LHCN-M2 (cell line): ENCODE measurements at regions not wholly inside any gene's neighbourhood (a gene's known extent, or its start where the extent isn't known, plus 50 kb on each side); places are given as distances from the start of the nearest gene placed in this dataset.

Source experiments
- DNase-seq: peaks from one replicate; pipeline ENCODE4 v3.0.0-alpha.2; 2012; ENCODE audit warnings: low read depth

DNA sequence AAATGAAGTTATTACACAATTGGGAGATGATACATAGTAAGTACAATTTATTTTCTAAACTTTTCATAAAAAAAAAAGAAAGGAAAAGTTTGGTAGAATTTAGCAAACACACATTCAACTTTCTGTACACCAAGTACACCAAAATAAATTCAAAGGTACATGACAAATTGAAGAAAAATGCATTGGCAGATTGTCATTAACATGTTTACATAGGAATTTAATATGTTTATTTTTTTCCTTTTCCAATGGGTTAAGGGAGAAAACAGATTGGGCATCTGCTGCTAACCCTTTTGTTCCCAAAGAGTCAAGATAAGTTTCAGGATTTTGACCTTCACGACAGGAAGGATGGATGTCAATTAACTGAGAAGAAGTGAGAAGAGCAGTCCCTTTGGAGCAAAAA lies 620.4 kb downstream of the XIRP2 start:
- no peak for DNase-seq

DNA sequence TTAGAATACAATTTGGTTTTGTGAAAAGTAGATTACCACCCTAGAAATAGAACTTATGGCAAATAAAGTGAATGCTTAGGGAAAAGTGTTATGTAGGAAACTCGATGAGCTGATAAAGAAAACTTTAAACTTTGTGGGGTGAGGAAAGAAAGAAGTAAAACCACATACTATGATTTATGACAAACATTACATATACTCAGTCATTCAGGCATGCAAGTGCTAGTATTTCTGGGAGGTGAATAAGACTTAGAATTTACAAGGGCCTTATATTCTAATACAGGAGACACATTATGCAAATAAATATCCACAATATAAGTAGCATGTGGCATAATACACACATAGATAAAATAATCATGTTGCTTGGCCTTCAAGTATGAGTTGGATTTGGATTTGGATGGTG lies 618.1 kb downstream of the XIRP2 start:
- DNase-seq = no peak

DNA sequence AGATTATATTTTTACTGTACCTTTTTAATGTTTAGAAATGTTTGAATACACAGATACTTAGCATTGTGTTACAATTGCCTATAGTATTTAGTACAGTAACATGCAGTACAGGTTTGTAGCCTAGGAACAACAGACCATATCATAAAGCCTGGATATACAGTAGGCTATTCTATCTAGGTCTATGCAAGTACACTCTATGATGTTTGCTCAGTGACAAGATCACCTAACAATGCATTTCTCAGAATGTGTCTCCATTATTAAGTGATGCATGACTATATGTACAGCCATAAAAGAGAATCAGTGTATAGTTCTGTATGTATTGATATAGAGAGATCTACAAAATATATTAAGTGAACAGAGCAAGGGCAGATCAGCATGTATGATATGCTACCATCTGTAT lies 616.4 kb downstream of the XIRP2 start:
- no peak for DNase-seq

DNA sequence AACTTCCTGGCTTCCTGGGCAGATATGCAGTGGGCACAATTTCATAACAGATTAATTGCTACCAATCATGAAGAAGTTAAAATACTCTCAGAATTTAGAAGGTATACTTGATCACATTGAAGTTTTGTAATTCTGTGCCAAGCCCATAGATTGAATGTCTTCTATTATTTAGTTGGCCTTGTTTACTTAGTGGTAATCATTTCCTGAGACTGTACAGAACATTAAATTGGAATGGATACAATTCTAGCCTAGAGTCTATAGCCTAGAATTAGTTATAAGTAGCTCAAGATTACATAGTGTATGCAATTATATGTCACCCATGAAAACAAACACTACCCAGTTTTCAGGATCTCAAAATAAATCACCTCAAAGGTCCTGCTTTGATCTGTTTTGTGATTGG lies 615.8 kb downstream of the XIRP2 start:
- DNase-seq = no peak

DNA sequence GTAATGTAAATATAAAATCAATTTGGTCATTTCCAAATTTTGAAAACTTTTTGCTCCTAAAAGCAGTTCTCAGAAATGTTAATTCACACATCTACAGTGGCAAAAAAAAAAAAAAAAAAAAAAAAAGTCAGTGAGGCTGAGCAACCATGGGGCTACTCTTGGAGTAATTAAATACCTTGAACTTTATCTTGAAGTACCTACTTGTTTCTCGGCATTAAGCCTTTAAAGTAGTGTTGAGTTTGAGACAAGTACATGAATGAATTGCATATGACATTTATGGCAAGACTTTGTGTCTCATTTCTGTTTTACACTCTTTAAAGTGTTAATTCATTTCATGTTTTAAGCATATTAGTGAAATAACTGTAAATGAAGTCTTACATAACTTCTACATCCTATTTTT lies 613.3 kb downstream of the XIRP2 start:
- DNase-seq = no peak

DNA sequence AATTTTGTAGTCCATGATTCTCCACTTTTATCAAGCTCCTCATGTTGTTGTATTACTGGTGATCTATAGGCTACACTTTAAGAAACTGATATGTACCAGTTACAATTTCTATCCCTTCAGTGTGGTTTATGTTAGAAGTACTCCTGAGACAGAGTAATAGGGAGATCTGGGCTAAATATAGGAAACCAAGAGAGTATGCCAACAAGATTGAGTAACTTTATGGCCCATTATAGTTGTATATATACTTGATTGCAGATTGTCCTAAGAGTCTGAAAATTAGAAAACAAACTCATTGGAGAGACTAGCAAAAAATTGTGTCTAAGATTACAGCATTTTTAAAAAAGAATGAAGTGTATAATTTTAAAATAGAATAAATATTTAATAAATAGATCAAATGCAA lies 605.6 kb downstream of the XIRP2 start:
- no peak for DNase-seq

DNA sequence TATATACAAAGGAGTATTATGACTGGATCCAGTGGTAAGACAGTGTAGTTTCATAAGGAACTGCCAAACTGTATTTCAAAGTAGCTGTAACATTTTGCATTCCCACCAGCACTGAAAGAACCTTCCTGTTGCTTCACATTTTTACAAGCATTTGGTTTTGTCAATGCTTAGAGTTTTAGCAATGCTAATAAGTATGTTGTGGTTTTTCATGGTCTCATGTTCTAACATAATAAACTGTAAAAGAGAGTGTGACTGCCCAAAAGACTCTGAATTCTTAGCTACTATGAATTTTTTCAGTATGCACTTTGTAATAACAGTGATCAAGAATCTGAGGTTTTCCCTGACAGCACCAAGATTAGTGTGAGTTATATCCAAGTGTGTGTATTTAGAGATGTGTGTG lies 604.2 kb downstream of the XIRP2 start:
- no peak for DNase-seq

DNA sequence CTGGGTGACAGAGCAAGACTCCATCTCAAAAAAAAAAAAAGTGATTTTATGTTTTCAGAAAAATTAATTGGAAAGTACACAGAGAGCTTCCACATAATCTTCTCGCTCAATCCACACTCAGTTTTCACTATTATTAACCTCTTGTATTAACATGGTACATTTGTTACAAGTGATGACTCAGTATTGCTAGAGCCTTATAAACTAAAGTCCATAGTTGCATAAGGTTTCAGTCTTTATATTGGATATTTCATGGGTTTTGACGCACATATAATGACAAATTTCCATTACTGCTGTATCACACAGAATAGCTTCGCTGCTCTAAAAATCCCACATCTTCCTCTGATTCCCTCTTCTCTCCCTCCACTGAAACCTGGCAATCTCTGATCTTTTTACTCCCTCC lies 603.5 kb downstream of the XIRP2 start:
- DNase-seq = no peak

DNA sequence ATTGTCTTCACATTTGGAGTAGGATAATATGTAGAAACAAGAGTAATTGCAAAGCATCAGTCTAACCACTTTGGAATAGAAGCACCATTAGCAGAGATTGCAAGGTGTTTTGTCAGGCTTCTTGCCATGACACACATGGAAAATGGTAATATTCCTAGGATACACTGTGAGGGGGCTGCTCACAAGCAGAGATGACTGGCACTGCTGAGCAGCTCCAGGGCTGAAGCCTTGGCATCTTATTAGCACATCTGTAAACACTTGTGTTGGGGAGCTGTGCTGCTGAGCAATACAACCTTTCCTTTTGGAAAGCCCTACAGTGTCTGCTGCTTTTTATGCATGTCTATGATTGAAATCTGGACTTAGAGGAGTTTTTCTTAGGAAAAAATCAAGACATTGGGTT lies 602.2 kb downstream of the XIRP2 start:
- no peak for DNase-seq

DNA sequence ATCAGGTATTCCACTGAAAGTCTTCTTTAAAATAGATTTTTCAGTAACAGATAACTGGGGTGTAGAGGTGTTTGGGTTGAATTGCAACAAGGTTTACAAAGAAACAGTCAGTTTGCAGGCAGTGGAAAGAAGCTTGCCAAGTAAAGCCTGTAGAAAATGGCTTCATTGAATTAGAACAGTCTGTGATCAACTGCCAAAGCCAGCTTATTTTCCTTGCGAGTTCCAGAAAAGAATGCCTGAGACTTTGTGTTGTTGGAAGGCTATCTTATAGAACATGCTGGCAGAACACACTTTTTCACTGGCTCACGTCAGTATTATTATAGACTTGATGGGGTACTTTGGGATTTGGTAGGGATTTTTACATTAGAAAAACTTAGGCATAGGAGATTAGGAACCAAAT lies 601.0 kb downstream of the XIRP2 start:
- DNase-seq = no peak

DNA sequence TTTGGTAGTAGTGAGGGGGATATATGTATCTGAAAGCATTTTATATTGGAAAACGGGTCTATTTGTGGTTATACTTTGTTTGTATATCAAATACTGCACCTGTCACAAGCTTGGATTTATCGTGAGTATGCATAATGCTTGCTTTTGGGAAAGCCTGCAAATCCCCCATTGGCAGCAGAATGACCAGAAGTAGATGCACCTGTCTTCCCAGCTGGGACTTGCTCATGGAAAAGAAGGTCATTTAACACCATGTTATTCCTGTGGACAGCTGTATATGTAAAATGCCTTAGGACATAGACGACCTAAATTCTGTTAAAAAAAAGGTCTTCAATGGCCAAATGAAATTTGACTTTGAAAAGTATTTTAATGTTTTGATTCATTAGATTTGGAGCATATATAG lies 599.4 kb downstream of the XIRP2 start:
- no peak for DNase-seq

DNA sequence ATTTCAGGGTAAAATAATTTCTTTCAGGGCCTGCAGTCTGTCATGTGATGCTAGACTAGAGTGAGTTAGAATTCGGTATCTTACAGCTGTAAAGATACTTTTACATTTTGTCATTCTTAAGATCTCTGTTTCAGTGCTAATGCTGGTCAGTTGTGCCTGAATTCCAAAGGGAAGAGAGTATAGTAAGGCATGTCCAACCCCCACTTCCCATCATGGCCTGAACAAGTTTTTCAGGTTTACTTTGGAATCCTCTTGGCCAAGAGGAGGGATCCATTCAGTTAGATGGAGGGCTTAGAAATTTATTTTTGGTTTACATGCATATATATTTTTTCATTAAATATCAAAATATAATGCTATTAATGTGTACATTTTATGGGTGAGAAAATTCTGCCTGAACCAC lies 596.6 kb downstream of the XIRP2 start:
- DNase-seq = no peak

DNA sequence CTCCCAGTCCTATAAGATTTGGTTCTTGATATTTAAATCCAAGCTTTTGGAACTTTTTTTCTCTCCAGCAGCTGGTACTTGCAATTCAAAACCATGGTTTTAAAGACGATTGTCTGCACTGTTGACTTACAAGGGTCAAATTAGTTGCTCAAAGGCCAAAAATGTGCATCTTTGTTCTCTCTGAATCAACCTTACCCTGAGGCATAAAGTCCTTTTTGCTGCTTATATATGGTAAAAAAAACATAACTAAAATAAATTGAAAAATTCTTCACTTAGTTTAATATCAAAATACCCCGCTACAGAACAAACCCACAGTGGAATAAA lies 592.7 kb downstream of the XIRP2 start:
- no peak for DNase-seq

DNA sequence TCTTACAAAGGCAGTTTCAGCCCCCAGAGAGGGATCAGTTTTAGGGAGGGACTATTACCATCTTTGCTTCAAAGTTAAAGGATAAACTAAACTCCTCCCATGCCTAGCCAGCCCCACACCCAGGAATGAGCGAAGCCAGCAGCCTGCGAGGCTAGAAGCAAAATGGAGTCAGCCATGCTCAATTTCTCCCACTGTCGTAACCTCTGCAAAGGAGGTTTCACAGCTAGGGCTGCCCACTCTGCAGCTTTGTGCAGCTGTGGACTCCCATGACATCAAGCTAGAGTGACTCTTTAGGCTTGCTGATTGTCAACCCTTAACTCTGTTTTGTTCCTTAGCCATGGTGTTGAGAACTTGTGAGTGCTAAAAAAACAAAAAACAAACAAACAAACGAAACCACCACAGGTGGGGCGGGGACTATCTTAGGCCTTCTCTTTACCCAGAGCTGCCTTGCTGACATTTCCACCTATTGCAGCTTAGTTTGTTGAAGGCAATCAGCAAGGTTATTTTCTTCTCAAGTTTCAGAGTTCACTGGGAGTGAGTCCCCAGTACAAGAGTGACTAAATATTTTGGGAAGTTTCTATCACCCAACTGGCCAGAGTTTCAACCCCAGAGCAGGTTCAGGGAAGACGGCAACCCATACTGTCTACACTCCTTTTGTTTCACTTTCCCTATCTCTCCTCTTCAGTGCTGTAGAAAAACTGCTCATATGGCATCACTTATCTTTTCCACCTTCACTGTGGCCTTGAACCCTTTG lies 592.1 kb downstream of the XIRP2 start:
- DNase-seq = no peak

DNA sequence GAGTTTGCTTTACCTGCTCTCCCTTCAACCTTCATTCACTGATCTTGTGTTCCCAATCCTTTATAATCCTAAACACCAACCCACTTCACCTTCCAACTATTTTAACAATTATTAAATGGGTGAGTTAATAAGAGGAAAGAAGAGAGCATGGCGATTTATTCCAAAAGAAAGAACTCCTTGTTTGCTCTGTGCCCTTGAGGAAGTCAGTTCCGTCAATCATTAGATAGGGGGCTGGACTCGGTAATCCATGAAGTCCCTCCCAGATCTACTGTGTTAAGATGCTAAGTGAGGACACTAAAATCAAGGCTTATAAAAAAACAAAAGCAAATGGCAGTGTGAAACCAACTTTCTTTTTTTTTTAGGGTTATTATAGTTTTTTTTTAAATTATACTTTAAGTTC lies 589.9 kb downstream of the XIRP2 start:
- DNase-seq = no peak

DNA sequence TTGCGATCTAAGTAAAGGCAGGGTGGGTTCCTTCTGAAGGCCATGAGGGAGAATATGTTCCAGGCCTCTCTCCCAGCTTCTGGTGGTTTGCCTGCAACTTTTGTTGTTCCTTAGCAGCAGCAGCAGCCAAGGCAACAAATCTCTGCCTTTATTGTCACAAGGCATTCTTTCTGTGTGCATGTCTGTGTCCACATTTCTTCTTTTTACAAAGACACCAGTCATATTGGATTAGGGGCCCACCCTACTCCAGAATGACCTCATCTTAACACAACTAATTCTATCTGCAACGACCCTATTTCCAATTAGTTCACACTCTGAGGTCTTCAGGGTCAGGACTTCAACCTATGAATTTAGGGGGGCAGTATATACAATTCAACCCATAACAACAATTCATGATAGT lies 587.5 kb downstream of the XIRP2 start:
- DNase-seq = no peak

DNA sequence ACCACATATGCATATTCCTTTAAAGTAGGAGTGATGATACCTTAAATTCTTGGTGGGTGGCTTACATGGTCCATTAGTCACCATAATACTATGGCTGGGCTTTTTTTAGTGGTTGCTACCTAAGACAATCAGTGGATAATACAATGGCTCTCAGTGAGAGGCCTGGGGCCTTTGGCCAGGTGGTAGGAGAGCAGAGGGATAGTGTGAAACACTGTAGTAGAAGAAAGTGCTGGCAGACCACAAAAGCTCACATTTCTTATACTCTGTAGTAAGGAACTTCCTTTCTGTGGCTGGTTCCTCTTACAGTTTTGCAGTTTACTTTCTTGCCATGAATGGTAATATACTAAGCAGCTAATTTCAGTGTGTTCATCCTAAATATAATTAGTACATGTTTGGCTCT lies 583.5 kb downstream of the XIRP2 start:
- DNase-seq = no peak

DNA sequence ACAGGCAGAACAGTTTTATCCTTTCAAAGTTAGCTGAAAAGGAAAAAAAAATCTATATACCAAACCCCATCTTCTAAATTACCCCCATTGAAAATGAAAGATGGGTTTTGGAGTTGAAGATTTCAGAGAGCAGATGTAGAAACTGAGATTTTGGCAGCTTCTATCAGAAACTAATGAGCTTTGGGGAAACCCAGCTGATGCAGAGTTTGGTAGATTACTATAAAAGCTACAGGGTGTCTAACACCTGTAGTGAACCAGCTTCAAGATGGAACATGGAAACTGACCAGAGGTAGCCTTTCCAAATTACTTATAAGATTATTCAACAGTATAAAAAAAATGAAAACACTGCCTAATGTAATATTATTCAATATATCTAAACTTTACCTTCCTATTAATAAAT lies 583.1 kb downstream of the XIRP2 start:
- DNase-seq = no peak

DNA sequence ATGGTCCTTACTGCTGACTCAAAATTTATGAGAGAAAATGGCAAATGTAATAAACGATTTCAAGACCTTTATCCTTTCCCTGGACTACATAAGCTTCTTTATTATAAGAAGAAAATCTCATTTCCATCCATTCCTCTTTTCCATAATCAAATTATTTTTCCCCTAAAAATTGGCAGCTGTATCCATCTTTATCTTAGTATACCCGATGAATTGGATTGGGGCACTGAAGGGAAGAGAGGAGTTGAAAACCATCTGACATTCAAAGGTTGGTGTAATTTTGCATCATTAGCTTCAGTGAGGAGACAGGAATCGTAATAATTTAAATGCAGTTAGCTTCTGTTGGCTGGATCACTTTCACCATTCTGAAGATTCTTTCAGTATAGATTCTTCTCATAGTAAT lies 574.1 kb downstream of the XIRP2 start:
- no peak for DNase-seq

DNA sequence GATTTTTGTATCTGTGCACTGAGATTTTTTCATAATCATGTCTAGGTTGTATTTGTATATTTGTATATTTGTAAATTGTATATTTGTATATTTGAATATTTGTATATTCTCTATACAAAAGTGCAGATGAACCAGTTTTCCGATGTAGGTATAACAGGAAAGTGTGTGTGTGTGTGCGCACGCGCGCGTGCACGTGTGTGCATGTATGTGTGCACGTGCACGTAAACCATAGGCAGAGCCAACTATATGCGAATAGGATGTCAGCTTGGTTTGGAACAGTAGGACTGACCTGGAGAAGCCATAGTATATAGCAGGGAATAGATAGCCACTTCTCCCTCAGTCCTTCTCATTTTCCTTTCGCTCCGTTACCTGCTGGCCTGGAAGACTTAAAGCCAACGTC lies 565.8 kb downstream of the XIRP2 start:
- no peak for DNase-seq

DNA sequence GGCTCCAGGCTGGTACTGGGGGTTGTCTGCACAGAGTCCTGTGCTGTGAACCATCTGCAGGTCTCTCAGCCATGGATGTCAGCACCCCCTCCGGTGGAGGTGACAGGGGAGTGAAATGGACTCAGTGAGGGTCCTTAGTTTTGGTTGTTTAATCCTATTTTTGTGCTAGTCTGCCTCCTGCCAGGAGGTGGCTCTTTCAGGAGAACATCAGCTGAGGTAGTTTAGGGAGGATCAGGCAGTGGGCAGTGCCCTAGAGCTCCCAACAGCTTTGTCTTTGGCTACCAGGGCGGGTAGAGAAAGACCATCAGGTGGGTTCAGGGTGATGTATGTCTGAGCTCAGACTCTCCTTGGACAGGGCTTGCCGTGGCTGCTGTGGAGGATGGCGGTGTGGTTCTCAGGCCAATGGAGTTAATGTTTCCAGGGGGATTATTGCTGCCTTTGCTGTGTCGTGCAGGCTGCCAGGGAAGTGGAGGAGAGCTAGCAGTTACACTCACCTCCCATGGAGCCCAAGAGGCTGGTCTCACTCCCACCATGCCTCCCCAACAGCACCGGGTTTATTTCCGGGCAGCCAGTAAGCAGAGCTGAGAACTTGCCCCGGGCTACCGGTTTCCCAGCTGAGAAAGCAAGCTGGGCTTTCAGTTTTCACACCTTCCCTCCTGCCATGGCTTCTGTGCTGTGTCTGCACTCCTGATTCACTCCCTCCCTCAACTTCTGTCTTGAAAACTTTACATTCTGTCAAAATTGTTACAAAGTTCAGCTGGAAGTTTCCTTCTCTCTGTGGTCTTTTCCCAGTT lies 563.4 kb downstream of the XIRP2 start:
- no peak for DNase-seq

DNA sequence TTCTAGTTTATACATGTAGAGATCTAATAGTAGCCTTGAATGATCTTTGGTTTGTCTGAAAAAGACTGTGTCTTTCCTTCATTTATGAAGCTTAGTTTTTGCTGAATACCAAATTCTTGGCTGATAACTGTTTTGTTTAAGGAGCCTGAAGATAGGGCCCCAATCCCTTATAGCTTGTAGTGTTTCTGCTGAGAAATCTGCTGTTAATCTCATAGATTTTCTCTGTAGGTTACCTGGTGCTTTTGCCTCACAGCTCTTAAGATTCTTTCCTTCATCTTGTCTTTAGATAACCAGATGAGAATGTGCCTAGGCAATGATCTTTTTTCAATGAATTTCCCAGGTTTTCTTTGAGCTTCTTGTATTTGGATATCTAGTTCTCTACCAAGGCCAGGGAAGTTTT lies 562.1 kb downstream of the XIRP2 start:
- DNase-seq = no peak

DNA sequence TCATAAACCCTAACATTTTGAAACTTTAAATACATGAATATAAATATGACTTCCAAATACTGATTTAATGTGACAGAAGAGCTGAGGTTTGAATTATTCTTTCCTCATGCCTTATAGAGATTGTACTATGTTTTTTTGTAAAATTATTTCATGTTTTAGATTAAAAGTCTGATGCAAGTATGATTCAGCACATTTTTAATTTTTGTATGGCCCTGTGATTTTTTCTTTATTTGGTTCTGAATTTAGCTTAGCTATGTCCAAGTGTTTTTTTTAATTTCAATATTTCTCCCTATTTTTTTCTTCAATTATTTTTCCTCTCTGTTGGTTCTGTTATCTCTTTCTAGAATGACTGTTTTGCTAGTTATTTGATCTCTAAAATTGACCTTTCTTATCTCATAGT lies 552.1 kb downstream of the XIRP2 start:
- DNase-seq = no peak

DNA sequence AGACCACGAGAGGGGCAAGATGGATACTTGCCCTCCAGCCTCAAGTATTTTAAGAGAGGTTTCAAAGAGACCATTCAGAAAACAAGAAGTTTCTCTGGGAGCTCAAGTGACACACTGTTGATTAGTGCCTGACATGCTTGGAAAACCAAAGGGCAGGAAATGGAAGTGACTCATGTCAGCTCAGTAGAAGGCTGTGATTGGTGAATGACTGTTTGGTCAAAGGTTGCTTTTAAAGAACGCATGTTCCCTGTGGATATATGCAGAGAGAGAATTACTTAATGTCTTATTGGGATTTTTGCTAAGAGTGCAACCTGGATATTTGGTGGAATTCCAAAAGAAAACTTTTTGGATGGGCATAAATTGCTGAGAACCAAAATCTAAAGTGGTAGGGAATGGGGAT lies 549.9 kb downstream of the XIRP2 start:
- no peak for DNase-seq
